ENCODE measurements at regions not wholly inside any gene's neighbourhood (a gene's known extent, or its start where the extent isn't known, plus 50 kb on each side); places are given as distances from the start of the nearest gene placed in this dataset.

- DNase-seq = no peak
Measured at GRCh38 chr16:85173981-85174751, 61.9 kb upstream of the CIBAR2 start.

- DNase-seq = no peak
Measured at GRCh38 chr16:85174871-85175723, 62.8 kb upstream of the CIBAR2 start.

- no peak for DNase-seq
Measured at GRCh38 chr16:85175724-85176233, 63.5 kb upstream of the CIBAR2 start.

GRCh38 chr16:85176541-85177447 lies 64.5 kb upstream of the CIBAR2 start:
- no peak for DNase-seq

- no peak for DNase-seq
Measured at GRCh38 chr16:85177448-85177846, 65.2 kb upstream of the CIBAR2 start.

- no peak for DNase-seq
Measured at GRCh38 chr16:85178006-85178591, 65.8 kb upstream of the CIBAR2 start.

- DNase-seq = no peak
Measured at GRCh38 chr16:85178596-85178995, 66.3 kb upstream of the CIBAR2 start.

GRCh38 chr16:85179344-85180046 lies 67.2 kb upstream of the CIBAR2 start:
- no peak for DNase-seq

GRCh38 chr16:85180047-85180826 lies 68.0 kb upstream of the CIBAR2 start:
- no peak for DNase-seq

GRCh38 chr16:85180827-85181738 lies 68.8 kb upstream of the CIBAR2 start:
- DNase-seq = no peak

GRCh38 chr16:85181739-85182129 lies 69.5 kb upstream of the CIBAR2 start:
- no peak for DNase-seq

- DNase-seq = no peak
Measured at GRCh38 chr16:85182286-85182685, 70.0 kb upstream of the CIBAR2 start.

GRCh38 chr16:85182774-85183173 lies 70.5 kb upstream of the CIBAR2 start:
- DNase-seq = no peak

- DNase-seq = no peak
Measured at GRCh38 chr16:85183564-85183963, 71.3 kb upstream of the CIBAR2 start.

- DNase-seq = no peak
Measured at GRCh38 chr16:85184404-85184803, 72.1 kb upstream of the CIBAR2 start.

GRCh38 chr16:85185303-85186100 lies 73.2 kb upstream of the CIBAR2 start:
- no peak for DNase-seq

GRCh38 chr16:85187002-85187401 lies 74.7 kb upstream of the CIBAR2 start:
- DNase-seq = no peak

- no peak for DNase-seq
Measured at GRCh38 chr16:85187447-85187846, 75.2 kb upstream of the CIBAR2 start.

- no peak for DNase-seq
Measured at GRCh38 chr16:85187886-85188285, 75.6 kb upstream of the CIBAR2 start.
